HG02610 (cell line): ENCODE measurements at regions not wholly inside any gene's neighbourhood (a gene's known extent, or its start where the extent isn't known, plus 50 kb on each side); places are given as distances from the start of the nearest gene placed in this dataset.

Experiments used
- ATAC-seq: cut with Tn5 transposase; IDR thresholded peaks from one replicate; pipeline ENCODE4 v1.9.1; 2021; ENCODE audit warnings: mild to moderate bottlenecking, moderate library complexity; ENCODE audit not compliant: unreplicated experiment

DNA sequence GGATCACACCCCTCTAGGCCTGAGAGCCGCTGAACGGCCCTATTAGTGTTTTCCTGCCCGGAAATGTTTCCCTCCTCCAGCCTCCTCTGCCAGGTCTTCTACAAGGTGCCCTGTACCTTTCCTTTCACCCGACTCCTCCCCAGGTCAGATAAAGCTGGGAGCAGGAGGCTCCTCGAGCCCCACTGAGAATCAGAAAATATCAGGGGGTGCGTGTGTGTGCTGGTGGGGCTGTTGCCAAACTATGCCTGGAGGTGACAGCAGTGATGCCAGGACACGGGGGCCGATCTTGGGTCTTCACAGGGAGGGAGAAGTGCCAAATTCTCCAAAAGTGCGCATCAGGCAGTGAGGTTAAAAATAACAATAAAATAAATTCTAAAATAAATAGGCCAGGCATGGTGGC is 222.8 kb upstream of the RREB1 start:
- no peak for ATAC-seq

DNA sequence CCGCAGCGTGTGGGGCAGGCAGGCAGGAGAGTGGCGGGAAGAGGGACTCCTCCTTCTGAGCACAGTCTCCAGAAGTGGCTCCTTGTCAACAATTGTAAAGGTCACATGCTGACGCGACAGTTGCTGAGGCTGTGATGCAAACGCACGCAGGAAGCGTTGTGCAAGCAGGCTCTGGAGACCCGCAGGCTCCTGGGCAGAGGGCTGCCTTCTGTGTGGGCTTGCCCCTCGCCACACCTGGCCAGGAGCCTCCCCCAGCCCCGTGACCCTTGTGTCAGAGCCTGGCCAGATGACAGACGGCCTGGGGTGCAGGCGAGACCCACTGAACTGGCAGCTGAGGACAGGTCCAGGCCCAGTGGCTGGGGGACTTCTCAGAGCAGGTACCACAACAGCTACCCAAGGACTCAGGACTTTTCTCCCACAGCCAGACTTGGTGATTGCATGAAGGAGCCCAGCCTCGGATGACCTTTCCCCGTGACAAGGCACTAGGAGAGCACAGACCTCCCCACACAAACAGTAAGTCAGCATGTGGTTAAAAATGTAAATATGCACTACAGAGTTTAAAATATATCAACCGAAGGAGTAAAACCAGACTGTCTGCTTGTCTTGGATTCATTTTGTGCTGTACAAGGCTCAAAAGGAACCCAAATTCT is 222.1 kb upstream of the RREB1 start:
- no peak for ATAC-seq

DNA sequence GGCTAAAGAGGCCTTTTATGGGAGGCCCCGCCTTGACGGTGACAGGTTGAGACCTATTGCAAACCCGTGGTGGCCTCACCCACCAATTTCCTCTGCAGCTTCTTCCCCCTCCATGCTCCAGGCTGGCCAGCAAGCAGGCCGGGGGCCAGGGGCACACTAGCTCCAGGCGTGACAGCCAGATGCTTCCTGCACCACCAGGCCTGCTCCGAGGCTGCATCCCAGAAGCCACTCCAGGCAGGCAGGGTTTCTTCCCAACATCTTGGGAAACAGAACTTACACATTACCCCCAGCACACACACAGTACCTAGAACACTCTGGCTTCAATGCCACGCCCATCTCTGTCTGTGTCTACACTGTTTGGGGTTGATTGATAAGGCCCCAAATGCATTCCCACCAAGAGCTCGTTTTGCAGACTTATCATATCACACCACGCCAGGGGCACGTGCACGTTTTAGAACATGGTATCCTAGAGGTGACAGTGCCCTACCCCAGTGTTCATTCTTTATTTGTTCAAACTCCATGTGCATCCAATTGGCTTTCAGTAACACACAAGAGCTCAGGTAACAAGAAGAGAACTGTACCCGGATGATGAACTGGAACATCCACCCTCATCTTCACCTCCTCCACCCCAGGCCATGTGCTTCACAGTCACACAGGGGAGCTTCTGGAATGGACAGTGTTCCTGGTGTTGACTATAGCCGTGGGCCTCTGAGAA is 221.4 kb upstream of the RREB1 start:
- no peak for ATAC-seq

DNA sequence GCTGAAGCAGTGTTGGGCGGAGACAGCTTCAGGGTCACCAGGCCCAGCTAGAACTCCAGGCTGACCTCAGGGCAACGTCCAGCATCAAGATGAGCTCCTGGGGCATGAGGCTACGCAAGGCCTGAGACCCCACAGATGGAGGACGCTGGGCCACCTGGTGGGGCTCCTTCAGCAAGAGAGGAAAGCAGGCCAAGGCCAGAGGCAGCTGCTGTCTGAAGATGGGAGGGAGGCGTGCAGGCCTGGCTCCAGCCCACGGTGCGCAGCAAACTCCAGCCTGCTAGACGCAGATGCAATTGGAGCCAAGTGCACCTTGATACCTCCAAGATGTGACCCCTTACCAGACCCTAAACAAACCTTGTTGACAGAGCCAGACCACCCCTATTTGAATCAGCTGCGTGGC is 220.9 kb upstream of the RREB1 start:
- ATAC-seq, result no peak

DNA sequence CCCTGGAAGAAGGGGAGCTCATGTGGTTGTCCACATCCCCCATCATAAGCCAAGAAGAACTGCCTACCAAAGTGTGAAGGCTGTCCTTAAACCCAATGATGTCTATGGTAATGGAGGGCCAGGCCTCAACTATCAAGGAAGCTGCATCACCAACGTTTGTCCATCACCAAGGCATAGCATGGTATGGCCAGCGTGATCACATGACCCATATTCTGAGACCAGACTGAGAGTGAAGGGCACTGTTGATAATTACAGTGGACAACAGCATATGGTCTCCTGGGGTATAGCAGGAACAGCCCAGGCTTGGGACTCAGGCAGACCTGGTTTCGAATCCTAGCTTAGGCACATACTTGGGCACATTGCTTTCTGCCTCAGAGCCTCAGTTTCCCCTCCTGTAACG is 218.2 kb upstream of the RREB1 start:
- no peak for ATAC-seq

DNA sequence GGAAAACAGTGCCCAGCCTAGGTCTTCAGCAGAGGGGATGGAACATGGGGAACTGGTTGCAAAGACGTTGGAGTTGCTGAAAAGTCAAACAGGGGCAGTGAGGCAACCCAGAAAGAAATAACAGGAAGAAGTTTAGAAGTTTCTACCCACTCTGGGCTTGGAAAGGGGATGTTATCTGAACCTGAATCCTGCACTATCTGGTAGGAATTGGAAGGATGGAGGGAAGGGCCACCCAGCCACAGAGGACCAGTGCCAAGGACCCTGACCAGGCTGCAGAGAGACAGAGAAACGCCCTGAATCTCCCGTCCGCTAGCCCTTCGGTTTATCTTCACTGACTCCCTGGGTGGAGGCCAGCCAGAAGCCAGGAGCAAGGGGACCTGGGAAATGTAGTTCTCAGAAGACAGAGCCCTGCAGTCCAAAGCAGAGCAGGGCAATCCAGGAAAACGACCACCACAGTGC is 217.3 kb upstream of the RREB1 start:
- ATAC-seq, result no peak

DNA sequence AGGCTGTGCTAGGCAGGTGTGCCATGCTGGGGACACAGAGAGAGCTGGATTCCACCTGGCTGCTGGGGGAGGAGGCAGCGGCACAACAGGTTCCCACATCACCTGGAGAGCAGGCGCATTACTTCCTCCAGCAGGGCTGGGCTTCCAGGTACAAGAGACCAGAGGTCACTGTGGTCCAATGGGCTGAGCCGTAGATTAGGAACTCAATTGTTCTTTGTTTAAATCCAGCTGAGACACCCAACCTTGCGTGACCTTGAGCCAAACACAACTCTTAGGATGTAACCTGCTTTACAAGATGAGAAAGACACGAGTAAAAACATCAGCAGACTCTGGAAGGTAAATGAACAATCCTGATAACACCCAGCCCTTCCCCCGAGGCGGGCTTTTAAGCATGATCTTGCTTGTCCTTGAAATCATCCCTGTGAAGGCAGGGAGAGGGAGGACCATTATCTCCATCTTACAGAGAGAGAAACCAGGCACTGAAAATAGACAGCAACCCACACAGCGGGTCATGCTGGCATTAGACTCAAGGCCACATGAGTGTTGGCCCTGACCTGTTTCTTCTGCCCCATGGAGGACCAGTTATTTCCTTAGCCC is 216.5 kb upstream of the RREB1 start:
- no peak for ATAC-seq

DNA sequence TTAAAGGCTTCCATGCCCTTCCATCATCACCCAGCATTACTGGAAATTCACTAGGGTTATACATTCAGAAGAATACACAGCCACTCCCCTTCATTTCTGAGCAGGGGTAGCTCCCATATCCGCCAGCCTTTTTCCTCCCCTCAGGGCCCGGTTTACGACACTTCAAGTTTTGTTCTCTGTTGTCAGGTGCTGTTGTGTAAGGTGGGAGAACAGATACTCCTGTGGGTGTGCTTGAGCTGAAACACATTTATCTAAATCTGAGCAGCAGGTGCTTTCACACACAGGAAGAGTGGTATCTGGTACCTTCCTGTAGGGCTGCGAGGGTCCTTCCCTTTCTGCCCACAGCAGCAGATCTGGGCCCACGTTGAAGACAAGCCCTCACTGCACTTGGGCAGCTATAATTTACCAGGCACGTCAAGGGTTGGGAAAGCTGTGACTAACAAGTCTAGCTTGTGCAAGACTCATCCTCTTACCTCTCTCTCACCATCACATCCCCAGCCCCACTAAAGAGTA is 215.8 kb upstream of the RREB1 start:
- no peak for ATAC-seq

DNA sequence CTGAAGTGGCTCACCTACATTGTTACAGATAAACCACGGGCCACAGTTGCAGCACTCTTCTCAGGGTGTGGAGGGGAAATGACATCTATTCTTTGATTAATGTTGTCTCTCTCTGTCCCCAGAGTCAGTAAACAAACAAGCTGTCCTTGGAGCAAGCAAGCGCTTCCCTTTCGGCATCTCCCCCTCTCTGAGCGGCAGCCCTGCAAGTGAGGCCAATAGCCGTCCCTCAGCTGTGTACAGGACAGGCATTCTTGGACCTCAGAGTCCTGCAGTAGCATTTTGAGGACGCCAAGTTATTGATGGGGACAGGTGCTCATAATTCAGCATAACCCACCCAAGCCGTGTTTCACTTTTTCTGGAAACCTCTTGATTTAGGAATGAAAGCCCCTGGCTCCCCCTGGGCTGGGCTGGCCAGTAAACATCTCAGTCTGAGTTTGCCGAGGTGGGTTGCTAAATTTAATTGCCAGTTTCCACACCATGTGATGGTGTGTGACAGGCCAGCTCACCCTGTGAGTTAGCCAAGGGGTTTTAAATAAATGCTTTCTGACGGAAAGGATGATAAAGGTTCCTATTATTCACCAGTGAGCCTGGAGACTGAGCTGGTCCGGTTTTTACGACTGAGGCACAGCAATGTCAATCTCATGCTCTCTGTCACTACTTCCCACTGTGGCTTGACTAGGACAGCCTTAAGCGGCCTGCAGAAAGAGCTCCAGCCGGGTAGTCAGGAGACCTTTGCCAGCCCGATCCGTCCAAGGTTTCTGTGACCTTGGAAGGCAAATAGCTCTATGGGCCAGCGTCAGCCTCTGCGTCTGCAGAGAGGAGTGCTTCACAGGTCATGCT is 214.8 kb upstream of the RREB1 start:
- no peak for ATAC-seq

DNA sequence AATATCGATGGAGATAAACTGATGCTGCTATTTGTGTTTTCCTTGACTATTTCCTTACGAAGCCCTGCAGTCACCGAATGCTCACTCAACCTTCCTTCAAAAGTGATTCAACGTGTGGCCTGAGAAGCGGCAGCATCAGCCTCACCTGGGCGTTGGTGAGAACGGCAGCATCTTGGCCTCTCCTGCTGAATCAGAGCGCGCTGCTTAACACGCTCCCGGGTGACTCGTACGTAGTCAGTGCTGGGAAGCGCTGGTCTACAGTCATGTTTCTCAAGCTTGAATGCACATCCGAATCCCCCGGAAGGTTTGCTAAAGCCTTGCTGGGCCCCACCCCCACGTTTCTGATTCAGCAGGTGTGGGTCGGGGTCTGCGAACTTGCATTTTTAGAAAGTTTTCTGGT is 214.1 kb upstream of the RREB1 start:
- ATAC-seq, result no peak

DNA sequence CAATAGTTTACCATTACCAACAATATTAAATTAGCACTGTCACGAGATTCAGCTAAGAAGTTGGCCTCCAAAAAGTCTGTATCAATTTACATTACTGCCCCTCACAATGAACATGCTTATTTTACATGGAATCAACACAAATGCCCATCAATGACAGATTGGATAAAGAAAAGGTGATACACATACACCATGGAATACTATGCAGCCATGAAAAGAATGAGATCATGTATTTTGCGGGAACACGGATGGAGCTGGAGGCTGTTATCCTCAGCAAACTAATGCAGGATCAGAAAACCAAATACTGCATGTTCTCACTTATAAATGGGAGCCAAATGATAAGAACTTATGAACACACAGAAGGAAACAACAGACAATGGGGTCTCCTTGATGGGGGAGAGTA is 211.8 kb upstream of the RREB1 start:
- ATAC-seq, result no peak

DNA sequence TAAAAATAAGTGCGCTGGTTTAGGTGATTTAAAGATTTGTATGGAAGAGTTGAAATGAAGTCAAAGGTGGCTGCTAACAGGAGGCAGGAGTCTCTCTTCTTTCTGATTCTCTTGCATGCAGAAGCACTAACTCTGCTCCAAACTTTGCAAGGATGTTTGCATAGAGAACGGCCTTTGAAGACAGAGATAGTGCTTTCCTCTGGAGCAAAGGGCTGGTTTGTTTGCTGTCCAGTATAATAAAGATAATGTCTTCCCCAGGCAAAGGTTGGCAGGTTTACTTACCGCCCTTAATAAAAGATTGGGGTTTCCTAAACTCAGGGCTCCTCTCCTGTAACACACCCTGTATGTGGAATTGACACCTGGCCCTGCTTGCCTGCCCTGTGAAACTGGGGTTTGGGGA is 210.6 kb upstream of the RREB1 start:
- no peak for ATAC-seq

DNA sequence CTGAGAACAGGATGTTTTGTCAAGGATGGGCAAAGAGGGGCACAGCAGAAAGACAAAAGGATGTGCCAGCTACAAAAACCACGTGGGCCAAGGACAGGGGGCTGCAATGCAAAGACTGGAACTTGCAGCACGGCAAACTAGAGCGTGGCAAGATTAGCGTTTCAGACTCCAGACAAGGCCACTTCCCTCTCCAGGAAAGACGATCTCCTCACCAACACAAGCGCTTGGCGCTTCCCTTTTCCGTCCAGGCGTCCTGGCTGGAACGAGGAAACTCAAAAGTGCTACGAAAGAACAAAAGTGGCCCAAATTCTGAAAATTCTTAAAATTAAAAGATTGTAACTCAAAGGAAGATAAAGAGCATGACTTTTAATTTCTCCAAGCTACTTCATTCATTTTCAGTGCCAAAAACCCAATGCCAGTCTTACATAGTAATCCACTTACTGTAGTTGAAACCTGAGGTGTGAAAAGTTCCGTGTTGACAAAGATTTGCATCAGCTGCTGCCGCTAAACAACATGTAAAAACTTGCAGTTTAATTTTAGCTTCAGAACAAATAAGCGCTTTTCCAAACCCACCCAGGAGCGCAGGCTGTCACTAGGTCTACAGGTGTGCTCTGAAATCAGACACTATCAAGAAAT is 207.1 kb upstream of the RREB1 start:
- no peak for ATAC-seq

DNA sequence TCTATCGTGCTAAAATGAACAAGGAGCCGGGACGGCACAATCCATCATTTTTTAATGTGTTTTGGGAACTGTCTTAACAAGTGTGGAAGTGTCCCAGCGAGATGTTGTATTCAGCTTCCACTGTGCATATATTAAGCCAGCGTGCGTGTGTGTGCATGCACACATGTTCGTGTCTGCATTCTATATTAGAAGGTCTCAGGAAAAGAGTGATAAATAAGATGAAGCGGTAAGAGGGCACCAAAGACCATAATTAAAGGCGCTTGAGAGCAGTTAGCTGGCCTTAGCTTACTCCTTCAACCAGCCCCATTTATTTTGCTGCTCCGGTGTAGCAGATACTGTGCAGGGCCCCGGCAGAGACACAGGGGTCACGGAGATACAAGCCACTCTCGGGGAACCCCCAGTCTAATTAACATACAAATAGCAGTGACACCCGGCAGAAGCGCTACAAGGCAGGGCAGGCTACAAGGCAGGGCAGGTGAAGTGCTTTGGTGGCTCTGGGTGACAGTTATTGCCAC is 206.5 kb upstream of the RREB1 start:
- ATAC-seq, result no peak

DNA sequence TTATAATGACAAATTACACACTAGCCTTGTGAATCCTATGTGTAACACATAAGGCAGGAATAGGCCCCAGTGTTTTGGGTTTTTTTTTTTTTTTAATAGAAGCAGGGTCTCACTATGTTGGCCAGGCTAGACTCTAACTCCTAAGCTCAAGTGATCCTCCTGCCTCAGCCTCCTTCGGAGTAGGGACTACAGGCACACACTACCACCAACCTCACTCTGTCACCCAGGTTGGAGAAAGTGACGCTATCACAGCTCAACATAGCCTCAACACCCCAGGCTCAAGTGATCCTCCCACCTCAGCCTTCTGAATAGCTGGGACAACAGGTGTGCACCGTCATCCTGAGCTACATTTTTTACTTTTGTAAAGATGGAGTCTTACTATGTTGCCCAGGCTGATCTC is 205.8 kb upstream of the RREB1 start:
- ATAC-seq, result no peak

DNA sequence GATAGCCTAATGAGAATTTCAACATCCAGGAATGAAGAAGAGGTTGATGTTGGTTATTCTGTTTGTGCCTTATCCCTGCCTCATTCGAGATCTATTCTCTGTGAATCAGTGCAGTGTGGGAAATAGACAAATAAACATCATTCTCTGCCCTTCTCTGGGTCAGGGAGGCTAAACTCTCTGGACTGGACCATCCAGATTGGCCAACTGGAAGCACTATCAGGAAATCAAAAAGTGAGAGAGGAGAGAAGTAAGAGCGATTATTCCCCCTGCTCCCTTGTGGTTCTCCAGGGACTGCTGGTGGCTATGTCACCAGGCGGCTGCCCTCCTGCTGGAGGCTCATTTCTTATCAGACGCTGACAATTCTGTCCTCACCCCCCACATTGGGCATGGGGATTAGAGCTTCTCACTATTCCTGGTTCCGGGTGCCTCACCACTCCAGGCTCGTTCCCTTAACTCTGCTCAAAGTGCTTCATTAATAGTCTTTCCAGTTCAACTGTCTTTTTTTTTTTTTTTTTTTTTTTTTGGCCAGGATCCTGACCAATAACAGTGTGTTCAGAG is 201.7 kb upstream of the RREB1 start:
- no peak for ATAC-seq

DNA sequence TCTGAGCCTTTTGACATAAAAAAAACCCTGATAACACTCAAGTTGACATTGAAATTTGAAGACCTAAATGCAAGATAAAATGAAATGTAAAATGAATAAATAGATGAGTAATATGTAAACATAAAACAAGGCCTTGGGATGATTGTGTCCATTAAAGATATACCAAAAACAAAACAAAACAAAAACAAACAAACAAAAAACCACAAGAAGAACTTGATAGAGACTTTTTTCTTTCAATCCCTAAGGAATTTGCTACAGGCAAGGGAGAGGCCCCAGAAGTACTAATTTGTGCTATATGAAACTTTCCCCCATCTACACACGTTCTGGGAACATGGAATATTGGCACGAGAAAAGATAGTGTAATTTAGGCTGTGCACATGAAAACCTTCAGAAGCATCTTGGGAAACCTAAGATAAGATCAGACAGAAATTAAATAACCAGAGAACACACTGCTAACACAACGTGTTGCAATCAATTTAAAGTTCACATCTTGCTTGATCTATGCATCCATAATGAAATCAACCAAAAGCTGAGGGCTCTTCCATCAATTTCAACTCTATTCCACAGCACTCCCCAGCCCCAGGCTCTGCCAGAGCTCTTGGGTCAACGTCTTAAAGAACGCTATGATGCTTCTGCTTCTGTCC is 201.1 kb upstream of the RREB1 start:
- no peak for ATAC-seq

DNA sequence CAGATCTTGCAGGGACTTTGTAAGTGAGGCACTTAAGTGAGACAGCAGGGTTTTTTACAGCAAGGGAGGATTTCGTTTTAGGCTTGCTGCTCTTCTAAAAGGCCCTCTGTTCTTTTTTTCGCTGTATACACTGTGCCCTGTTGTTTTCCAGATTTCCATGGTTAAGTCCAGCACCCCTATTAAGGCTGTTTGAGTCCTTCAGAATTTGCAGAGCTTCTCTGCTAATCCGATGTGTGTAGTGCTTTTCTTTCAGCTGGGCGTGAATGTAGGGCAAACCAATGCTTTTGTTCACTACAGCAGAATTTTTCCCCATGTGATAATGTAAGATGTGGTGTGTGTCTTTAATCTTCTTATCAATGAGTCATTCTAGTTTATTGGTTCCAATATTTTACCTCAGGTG is 200.5 kb upstream of the RREB1 start:
- no peak for ATAC-seq

DNA sequence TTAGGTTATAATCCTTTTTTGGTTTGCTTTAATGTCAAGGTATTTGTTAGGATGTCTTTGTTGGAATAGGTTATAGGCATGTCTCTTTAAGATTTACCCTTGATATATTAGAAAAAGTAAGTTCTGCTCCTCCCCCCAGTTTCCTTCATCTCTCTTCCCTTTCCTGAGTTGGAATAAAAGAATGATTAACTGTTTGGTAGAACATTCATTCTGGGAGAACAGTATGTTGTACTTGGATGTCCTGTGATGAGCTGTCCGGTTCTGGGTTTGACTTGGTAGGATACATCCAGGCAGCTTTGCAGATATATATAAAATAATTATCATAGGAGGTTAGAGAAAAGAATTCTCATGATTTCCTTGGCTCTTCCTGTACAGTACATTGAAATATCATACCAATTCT is 199.6 kb upstream of the RREB1 start:
- ATAC-seq, result no peak

DNA sequence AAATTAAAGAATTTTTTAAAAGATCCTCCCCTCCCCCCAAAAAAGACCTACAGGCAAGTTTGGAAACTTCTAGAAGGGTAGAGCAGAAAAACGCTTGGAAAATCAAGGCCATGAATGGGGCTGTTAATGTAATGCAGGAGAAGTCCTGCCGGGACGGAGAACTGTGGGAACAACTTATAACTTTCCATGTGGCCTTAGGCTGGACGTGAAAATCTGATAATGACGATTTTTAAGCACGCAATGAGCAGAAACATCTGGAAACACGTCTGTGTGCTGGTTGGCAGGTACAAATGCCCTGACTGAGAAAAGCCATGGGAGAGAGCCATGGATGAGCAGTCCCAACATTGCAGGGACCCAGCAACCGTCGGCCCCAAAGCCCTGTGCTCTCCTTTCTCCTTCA is 198.7 kb upstream of the RREB1 start:
- no peak for ATAC-seq
